KBM-7 (cell line): ENCODE measurements at regions not wholly inside any gene's neighbourhood (a gene's known extent, or its start where the extent isn't known, plus 50 kb on each side); places are given as distances from the start of the nearest gene placed in this dataset.

ENCODE experiments used
- DNase-seq: peaks from one replicate; pipeline ENCODE4 v3.0.0-alpha.2; 2015
- in situ Hi-C: fragments of 300-500 bp; cut with MboI; formaldehyde crosslinking; loops from 2 replicates; pipeline ENCODE4 v1.14.3; 2020; ENCODE audit warnings: low sequenced_read_pairs, low pct_unique_long_range_greater_than_20kb, mixed read lengths

DNA sequence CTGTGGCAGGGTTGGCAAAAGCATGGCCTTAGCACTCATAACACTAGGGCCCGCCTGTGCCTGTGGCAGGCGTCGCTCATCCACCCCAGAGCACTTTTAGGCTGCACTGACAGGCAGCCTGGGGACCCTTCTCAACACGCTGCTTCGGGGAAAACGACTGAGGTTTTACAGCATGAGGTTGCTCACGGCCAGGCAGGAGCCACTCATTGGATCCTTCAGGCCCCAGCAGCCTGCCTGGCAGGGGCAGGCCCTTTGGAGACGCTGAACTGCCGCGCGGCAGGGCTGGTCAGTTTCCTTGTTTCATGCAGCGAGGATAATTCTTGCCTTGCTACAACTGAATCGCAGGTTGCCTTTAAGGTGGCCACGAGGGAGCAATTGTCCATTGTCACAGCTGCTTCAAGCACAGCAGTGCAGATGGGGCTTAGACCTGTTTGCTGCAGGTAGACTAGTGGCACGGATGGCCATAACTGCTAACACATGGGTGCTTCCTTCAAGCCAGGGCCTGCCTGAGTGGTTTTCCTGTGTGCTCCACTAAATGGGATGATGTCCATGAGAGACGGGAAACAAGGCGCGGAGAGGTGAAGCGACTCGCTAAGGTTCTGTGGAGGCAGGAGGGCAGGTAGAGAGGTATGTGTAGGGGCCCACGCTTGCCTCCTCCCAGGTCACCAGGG, 49.9 kb upstream of the HS6ST1 start:
- DNase-seq: no peak

DNA sequence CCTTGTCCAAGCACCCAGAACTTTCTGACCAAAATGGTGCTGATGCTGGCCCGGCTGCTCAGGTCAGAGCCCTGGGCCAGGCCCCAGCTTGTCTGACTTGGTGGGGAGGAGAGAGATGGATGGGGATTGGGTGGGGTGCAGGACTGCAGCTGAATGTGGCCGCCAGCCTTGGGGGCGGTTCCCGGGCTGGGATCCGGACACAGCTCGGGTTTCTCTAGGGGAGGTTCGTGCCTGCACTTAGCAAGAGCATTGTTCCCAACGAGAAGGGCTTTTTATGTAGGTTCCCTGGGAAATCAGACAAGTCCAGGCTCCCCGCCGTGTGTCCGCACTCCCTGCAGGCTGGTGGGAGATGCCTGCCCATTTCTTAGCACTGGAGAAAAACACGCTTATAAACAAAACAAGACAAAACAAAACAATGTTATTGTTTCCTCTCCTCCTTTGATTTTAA, 50.5 kb upstream of the HS6ST1 start:
- no peak for DNase-seq
- in situ Hi-C loops: no loop called here

More for the DNA sequence above, 49.9 kb upstream of the HS6ST1 start:
- in situ Hi-C loops: no loop called here

DNA sequence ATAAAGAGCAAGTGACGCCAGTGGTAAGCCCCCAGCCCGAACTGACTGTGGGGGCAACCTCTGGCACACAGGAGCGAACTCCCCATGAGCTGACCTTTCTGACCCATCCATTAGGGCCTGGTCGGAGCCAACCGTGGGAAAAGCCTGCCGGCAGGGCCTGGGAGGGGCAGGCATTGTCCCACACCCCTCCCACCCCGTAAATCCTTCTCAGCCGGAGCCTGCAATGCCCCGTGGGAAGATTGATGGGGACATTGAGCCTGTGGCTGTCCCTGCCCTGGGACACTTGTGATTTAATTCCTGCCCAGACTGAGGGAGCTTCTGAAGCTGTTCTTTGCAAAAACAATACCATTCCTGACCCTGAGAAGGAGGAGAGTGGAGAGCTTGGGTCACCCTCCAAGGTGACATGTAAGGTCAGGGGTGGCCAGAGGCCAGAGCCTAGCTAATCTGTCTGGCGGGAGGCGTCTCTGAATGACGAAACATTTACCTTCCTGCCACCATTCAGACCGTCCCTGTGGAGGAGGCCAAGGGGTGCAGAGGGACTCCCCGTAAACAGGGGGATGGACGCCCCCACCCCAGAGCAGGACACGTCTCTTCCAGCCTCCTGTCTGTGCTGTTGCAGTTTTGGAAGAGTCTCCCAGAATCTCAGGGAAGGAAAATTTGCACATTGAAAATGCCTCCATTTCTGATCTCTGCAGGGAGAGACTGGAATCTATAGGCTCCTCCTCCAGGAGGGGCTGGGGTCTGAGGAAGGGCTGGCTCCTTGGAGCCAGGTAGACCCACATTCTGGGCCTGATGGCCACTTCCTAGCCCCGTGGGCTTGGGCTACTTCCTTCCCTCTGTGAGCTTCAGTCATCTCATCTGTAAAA, 51.2 kb upstream of the HS6ST1 start:
- in situ Hi-C loops: no loop called here
- no peak for DNase-seq

DNA sequence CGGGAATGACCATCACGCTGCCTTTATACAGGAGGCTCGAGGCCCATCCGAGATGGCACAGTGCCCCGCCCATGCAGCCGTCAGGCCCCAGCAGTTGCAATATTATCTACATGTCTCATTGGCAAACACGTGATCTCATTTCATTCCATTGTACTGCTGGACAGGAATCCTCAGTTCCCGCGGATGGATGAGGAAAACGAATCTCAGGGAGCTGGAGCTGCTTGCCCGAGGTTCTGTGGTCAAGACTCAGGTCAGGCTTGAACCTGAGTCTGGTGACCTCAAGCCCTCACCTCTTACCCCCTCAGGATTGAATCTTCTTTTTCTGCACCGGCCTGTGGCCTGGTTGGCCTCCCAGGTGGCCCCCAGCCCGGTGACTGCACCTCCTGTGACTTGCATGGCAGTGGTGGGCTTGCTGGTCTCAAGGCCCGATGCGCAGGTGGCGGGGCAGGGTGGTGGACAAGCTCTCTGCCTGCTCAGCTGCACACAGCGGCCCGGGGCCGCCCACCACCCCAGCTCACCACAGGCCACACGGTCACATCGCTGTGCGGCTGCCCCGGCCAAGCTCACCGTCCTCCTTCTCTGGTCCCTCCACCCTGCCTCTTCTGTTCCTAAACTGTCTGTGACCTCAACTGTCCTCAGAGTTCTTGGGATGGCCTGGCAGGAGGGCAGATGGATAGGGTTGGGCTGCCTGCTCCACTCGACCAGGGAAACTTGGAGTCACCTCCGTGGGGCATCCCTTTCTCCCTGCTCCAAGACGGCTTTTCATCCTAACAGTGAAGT, 52.0 kb upstream of the HS6ST1 start:
- in situ Hi-C loops: no loop called here
- DNase-seq: no peak

DNA sequence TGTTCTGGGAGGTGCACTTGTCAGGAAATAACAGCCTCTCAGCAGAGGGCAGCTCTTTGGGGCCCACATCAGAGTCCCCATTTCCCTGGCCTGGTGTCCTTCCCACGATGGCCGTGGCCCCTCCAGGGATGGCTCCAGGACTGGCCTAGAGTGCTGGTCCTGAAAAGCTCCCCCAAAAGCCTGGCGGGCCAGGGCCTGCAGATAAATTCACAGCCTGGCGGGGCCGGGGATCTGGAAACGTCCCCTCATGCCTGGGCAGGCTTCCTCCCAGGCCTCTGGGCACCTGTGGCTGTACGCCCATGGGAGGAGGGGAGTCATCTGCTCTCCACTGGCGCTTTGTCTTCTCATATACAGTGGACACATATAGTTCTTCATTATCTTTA, 52.6 kb upstream of the HS6ST1 start:
- DNase-seq: no peak
- in situ Hi-C loops: no loop called here

DNA sequence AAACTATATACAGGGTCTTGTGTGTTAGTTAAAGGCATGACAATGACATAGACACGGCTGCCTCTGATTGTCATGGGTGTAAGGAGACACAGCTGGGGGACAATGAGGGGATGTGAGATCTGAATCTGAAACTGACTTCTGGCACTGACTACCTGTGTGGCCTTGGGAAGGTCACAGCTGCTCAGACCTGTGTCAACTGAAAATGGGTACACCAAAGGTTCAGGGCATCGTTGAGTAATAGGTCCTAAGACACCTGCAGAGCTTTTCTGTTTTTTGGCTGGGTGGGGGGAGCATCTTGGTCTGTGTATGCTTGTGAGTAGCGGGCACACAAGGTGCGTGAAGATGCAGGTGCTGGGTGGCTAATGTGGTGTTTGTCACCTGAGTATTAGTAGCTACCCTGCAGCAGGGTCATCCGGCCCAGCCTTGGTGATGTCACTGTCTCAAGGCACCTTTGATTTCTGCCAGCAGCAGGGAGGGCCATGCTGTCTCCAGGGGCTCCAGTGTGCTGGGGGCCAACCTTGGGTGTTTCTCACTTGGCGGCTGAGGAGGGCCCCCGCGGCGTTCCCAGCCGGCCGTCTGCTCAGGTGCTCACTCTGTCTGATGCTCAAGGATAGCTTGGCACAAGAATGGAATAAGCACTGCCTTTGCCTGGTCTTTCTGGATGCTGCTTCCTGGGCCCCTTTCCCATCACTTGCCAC, 53.1 kb upstream of the HS6ST1 start:
- DNase-seq: no peak

DNA sequence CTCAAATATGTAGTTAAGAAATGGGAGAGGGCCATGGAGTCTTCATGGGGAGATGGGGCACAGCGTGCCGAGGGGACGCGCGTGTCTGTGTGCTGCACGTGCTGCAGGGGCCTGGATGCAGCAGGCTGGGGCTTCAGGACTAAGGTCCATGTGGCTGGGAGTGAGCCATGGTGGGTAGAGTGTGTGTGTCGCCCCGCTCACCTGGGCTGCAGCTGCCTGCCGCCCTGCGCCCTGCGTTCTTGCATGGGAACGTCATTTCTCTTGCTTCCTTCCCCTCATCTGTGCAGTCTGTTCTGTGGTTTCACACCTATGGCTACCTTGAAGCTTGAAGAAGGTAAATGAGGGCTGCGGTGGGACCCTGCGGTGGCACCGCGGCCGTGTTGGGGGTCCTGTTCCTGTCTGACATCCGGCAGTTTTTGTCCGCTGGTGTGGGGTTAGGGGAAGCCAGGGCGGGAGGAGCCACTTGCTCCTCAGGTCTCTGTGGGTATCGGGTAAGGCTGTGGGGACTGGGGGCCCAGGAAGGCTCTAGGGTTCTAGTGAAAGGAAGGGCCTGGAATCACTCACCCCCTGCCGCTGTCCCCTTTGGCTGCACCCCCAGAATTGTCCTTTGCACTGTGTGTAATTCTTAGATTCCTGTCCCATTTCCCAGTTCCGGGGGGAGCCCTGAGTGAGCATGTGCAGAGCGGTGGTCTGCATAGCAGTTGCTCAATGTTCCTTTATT, 54.1 kb upstream of the HS6ST1 start:
- in situ Hi-C loops: no loop called here
- DNase-seq: no peak

More for the DNA sequence above, 53.1 kb upstream of the HS6ST1 start:
- in situ Hi-C loops: no loop called here

DNA sequence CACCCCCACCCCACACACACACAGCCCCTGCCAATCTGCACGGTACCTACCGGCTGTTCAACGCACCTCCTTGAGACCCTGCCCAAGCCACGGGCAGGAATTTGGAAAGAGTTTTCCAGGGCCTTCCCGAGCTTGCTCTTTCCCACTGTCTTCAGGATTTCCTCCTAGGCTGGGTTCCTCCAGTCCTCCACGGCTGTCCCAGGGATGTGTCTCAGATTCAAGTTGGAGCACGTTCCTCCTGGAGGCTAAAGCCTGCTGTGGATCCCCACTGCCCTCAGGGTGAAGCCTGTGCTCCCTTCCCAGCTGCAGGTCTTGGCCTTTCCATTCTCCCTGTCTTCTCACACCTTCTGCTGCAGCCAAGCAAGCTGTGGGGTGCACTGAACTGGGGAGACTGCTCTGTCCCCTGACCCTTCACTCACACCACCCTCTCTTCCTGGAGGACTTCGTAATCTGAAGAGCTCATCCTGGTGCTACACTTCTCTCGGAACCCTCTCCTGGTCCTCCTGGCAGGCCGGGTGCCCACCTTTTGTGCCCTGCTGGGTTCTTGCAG, 54.9 kb upstream of the HS6ST1 start:
- in situ Hi-C loops: no loop called here
- DNase-seq: no peak

DNA sequence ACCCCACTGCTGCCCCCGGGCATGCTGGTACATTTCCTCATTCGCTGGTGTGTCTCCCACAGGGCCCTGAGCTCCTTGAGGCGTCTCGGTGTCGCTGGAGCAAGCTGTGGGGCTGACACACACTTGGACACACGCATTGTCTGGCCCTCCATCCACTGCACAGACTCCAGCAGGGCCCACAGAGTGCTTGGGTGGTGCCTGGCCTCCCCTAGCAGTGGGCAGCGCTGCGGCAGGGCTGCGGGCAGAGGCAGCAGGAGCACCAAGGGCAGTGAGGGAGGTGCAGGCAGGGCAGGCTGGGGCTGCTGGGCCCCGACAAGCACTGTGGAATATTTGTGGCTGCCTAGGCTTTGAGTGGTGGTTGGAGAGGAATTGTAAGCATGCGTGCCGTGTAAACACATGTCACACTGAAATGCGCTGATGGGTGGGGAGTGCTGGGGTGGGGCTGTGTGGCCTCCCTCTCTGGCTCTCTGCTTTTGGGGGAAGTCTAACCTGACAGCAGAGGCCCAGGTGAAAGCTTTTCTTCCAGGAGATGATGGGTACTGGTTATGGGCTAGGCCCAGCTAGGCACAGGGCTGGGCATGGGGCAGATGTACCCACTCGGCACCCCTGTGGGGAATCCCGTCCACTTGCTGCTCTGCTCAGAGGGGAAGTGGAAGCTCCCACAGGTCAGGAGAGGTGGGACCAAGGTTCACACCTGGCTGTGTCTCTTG, 55.5 kb upstream of the HS6ST1 start:
- in situ Hi-C loops: no loop called here
- no peak for DNase-seq

DNA sequence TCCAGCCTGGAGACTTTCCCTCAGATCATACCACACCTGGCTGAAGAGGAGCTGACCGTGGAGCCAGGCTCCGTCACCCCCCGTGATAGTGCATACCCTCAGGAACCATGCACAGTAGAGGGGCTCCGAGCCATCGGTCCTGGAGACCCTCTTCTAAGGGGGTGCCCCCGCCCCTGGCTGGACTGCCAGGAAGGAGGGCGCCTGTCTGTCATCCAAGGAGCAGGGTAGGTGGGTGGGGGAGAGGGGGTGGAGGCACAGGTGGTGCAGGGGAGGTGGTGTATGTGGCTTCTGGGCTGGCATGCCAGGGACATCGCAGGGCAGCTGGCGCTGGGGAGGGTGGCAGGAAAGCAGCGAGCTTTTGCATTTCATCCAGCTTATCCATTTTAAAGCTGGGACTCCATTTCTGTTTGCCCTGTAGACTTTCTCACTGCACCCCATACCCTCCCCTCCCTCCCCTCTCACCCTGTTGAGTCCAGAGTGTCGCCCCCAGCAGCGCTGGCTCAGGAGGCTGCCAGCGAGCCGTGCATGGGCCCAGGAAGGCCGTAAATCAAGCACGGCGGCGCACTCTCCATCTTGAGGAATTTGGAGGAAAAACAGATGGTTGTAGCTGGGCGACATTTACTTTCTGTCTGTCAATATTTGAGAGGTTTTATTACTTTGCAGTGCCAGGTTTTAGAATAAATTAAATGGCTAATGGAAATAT, 56.2 kb upstream of the HS6ST1 start:
- in situ Hi-C loops: no loop called here
- DNase-seq: no peak

DNA sequence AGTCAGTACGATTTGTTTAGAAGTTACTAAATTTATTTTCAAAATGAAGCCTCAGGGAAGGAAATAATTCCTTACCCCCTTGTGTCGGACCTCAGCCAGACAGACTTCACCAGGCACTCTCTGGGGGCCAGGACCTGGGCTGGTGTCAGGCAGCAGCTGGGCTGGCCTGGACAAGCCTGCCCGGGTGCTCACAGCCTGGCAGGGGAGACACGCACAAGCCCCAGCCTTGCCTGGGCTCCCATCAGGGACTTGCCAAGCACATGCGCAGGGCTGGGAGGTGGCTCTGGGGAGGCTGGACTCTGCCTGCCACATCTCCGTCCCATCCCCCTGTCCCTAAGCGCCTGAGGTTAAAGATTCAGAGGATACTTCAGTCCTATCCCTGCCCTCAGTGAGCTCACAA, 56.8 kb upstream of the HS6ST1 start:
- no peak for DNase-seq

DNA sequence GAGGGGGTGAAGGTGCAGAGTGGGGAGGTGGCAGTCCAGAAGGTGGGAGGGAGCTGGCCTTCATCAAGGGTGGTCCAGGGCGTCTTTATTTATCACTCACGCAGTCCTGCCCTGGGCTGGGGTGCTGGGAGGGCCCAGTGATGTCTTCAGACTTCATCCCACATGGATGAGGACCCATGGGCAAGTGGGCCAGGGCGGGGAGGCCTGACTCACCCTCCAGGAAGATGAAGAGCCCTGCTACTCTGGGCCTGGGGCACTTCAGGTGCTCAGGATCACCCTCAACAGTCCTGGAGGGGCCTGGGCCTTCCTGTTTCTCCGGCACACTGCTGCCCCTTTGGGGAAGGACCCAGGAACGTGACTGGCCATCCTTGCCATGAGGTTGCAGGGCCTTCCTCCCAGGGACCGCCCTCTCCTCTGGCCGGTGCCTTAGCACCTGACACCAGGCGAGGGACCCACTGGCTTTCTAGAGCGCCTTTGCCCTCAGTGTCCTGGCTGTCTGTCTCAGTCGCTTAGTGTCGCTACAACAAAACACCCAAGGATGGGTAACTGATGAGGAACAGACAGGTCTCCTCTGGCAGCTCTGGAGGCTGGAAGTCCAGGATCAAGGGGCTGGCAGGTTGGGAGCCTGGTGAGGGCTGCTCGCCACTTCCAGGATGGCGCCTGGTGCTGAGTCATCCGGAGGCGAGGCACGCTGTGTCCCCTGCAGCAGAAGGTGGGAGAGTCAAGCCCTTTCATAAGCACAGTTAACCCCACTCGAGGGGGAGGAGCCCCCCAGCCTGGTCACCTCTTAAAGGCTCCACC, 57.8 kb upstream of the HS6ST1 start:
- in situ Hi-C loops: no loop called here

More for the DNA sequence above, 56.8 kb upstream of the HS6ST1 start:
- in situ Hi-C loops: no loop called here

DNA sequence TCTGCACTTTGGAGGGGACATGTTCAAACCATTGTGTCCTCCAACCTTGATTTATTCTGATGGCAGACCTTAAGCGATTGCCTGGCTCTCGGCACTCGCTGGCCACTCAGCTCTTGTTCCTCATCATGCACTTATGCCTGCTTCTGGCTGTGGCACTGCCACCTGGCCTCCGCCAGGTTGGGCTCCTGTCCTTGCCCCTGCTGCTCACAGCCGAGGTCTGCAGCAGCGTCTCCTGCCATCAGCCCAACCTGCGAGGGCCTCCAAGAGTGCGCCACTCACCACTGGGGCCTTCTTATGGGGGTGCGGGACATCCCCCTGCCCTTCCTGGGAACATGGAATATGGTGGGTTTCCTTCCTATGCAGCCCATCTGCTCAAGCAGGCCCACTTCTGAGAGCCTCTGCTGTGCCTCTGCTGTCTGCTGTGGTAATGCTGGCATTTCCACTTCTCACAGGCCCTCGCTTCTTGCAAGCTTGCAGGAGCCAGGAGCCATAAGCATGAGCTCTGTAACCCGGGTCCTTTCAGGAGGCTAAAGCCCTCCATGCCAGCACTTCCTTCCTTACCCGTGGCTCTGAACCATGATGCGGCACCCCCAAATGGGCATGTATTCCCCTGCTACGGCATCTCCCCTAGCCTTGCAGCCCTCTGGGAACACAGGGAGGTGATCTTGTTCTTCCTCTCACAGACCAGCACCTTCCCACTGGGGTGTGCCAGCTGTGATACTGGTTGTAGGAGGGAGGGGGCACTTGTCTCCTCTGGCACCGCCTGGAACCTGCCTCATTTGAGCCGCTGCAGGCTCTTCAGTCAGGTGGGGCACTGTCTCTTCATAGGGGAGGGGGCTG, 58.6 kb upstream of the HS6ST1 start:
- in situ Hi-C loops: no loop called here
- no peak for DNase-seq

More for the DNA sequence above, 57.8 kb upstream of the HS6ST1 start:
- no peak for DNase-seq

DNA sequence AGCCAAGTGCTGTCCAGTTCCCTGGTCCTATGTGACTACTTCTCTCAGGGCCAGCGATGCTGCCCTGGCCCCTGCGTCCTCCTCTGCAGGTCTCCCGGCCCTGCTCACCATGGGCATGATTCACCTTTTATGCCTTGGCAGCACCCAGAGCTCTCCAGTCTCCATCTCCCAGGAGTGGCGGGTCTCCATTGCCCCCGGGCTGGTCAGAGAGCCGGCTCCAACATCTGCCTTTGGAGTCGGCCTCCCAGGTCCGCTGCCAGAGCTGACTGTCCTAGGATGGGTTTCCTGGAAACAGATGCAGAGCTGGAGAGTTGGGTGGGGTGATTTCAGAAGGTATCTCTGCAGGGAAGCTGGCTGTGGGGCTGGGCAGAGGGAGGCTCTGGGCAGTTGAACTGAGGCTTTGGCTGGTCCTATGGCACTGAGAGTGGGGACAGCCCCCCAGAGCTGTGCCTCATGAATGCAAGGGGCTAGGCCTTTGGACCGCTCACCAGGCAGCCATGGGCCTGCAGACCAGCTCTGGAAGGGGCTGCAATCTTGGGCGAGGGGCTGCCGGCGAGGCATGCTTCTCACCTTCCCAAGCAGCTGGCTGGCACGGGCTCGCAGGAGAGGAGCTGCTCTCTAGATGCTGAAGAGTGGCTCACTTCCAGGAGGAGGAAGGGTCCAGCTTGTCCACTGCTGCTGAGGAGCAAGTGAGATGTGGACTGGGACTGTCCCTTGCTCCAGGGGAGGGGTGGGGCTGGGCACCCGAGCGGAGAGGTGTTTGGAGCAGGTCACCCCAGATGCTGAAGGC, 59.8 kb upstream of the HS6ST1 start:
- no peak for DNase-seq
- in situ Hi-C loops: no loop called here
